HS-5 (cell line): ENCODE measurements at regions not wholly inside any gene's neighbourhood (a gene's known extent, or its start where the extent isn't known, plus 50 kb on each side); places are given as distances from the start of the nearest gene placed in this dataset.
A peak's percentile ranks its signal among the peaks of the same experiment; 100 is the strongest.
"Not testable (repeated sequence)": the region's sequence is repeated elsewhere in the genome, so short reads cannot be mapped to it uniquely, and the experiment has no call there.

ENCODE experiments used
- DNase-seq: peaks from one replicate; pipeline ENCODE4 v3.0.0-alpha.2; 2012; ENCODE audit warnings: low read depth

GRCh38 chr7:89618274-89618673 lies 536.0 kb upstream of the STEAP1 start:
- no peak for DNase-seq

DNA sequence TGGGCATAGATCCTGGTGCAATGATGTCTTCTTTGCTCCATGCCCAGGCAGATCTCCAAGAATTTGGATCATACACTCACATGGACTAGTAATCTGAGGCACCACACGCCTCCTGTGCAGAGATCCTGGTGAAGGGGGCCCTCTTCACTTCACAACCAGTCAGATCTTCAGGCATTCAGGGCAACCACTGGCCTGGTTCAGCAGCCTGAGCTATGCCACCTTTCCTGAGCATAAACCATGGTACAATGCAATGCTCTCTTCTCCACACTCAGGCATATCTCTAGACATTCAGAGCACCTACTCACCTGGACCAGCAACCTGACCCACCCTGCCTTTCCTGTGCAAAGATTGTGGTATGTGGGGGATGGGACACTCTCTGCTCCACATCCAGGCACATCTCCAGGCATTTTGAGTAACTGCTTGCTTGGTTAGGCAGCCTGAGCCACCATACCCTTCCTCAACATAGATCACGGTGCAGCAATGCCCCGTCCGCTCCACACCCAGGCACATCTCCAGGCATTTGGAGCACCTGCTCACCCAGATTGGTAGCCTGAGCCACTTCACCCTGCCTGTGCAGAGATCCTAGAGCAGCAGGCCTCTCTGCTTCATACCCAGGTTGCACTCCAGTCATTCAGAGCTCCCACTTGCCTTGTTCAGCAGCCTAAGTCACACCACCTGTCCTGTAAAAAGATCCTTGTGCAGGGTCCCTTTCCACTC lies 532.2 kb upstream of the STEAP1 start:
- DNase-seq: no peak

DNA sequence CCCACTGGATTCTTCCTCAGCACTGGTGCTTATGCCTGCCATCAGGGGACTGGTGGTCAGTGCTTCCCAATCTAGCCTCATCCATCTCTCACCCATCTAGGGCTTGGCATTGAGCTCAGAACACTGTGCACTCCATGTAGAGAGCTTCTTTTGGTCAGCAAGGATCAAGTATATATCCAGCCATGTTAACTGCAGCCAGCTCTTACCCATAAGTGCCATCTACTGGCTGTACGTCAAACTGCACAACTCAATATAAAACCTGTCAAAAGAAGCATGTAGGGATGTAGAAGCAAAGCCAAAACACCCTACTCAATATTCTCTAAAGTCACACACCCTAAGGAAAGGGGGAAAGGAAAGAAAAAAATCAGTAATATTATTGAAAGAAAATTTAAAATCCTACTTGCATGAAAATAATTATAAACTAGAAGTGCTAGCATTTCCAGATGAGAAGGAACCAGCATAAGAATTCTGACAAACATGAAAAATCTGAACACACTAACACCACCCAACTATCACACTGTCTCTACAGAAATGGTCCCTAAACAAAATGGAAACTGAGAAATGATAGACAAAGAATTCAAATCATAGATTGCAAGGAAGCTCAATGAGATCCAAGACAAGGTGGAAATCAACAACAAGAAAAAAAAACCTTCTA lies 531.1 kb upstream of the STEAP1 start:
- DNase-seq: peak; percentile 16

- not testable (repeated sequence) for DNase-seq
Observed at GRCh38 chr7:89624155-89624554, 530.1 kb upstream of the STEAP1 start.

- no peak for DNase-seq
Observed at GRCh38 chr7:89648509-89648908, 505.8 kb upstream of the STEAP1 start.

DNA sequence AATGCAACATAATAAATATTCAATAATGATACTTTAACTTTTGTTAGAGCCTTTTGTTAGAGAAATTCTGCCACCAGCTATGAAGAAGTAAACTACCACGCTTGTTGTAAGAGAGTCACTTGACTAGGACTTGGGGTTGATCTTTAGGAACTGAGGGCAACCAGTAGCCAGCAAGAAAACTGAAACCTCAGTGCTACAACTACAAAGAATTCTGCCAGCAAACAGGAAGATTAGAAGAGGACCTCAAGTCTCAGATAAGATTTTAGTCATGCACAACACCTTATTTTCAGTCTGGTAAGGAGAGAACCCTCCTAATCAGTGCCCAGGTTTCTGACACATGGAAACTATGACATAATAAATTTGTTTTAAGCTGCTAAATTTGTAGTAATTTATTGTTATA lies 498.3 kb upstream of the STEAP1 start:
- DNase-seq: no peak

DNA sequence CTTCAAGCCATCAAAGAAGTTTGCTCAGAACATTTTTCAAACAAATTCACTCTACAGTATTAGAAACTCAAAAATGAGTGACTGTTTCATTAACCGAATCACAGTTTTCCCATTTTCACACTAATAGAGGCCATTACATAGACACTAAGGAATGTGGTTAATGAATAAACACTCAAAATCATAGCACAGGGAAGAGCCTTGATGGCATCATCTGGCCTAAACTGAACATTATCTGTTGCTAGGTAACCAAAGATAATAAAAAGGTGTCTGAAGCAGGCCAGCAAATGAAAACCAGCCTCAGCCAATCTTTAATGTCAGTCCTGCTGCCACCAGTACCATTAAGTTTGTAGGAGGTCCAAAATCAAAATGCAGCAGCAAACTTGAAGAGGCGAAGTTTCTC lies 492.4 kb upstream of the STEAP1 start:
- DNase-seq: no peak

GRCh38 chr7:89666136-89666835 lies 488.0 kb upstream of the STEAP1 start:
- peak; percentile 14 for DNase-seq

DNA sequence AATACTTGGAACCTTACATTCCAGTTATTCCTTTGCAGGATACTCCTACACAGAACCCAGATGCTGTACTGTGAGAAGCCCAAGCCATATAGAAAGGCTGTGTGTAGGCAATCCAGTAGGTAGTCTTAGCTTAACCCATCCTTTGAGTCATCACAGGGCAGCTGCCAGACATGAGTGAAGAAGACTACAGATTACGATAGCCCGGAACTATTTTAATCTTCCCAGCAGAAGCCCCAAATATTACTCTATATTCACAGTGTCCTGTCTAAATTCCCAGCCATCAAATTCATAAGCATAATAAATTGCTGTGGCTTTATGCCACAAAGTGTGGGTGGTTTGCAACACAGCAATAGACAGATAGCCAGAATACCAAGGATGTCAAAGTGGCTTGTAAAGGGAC lies 474.1 kb upstream of the STEAP1 start:
- no peak for DNase-seq

DNA sequence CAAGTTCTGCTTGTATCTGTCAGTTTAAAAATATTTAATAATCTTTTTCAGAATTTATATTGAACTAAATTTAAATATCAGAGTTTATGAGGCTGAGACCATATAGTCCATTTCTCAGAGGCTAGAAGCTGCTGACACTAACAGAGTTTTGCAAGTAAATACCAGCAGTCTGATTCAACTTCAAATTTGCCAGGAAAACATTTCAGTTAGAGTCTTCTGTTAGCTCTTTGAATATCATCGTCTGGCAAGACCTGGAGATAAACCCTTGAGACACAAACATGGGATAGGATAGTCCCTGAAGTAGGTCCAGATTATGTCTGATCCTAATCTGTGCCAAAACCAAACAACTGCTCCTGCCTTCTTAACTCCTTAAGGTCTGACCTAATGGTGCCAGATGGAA lies 472.8 kb upstream of the STEAP1 start:
- DNase-seq: no peak

GRCh38 chr7:89685287-89685686 lies 469.0 kb upstream of the STEAP1 start:
- no peak for DNase-seq

GRCh38 chr7:89687211-89687610 lies 467.1 kb upstream of the STEAP1 start:
- DNase-seq: no peak

- DNase-seq: no peak
Observed at GRCh38 chr7:89695241-89695640, 459.0 kb upstream of the STEAP1 start.

DNA sequence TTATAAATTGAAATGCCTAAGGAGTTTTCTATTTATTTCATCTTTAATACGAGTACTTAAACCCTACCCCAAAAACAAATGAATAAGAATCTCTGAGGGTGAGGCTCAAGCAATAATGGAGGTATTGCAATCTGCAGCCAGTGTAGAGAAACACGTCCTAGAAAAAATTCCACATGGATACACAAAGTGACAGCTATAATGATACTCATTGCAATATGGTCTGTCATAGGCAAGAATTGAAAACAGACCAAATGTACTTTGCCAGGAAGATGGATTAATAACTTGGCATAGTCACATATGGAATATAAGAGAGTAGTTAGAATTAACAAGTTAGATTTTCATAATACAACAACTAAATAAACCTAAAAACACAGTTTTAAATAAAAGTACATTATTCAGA lies 440.1 kb upstream of the STEAP1 start:
- no peak for DNase-seq

GRCh38 chr7:89718941-89719340 lies 435.3 kb upstream of the STEAP1 start:
- DNase-seq: not testable (repeated sequence)

DNA sequence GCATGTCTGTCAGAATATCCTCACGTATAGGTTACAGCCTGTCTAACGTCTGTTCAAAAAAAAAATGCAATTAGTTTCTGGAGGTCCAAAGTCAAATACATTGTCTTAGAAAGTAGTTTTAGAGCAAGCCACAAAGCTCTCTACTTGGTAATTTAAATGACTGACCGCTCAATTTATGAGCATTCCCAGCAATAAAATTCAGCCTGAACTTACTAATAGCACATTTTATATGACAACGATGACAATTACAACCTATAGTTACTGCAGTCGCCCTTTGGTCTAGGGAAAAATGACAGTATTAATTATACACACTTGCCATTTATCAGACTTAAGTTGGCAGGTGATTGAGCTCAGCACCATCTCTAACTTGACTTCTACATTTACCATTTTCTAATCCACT lies 425.8 kb upstream of the STEAP1 start:
- DNase-seq: no peak

DNA sequence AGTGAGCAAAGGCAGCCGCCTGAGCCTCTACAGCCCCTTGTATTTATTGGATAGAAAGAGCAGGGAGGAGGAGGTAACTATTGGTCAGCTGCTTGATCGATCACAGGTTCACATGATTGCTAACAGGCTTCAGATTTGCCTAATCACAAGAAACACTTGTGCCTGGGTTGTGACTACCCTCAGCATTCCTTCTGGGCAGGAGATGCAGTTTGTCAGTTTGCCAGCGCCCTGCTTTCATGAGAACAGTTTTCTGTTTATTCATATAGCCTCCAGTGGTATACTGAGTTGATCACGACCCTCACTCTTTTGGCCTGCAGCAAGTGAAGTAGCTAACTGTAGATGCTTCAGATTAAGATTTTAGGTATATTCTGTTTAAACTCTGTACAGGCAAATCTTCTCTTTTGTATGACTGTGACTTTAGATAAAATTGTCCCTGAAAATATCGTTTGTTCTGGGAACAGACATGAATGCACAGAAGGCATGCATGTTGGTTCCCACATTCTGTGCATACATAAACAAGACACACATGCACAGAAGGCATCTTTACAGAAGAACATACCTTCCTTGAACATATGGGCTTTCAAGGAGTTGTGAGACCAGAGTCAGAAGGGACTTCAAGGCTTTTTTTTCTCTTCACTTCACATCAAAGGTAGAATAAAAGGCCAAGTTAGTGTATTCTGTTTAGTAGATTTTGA lies 422.4 kb upstream of the STEAP1 start:
- no peak for DNase-seq

- DNase-seq: no peak
Observed at GRCh38 chr7:89738549-89738948, 415.7 kb upstream of the STEAP1 start.

DNA sequence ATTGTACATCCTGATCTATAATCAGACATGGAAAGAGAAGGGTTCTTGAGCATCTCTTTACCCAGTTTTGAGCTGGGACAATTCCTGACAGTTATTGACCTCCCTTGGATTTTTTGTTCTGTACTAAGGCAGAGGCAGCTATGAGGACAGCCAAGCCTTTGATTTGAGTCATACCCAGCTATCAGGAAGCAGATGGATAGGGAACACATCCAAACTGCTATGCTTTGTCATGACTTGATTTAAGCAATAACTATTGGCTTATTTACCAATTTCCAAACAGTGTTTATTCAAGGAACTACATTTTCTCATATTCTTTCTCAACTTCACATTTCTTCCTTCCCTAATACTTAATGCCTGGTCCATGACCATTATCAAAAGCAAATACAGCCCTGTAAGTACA lies 396.4 kb upstream of the STEAP1 start:
- DNase-seq: peak; percentile 28

DNA sequence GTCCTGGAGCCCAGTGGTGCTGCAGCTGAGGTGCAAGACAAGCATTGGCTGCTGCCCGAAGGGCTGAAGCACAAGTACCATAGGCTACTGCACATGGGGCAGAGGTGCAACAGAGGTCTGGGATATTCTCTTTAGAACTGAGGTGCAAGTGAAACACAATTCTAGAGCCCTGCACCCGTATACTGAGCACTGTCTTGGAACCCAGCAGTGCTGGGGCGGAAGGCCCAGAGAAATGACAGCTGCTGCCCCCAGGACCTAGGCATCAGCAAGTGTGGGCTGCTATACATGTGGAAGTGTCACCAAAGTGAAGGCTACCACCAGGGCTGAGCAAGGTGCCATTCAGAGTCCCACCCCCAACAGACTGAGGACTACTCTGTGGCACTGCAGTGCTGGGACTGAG lies 393.6 kb upstream of the STEAP1 start:
- no peak for DNase-seq

GRCh38 chr7:89761173-89761572 lies 393.1 kb upstream of the STEAP1 start:
- no peak for DNase-seq

- no peak for DNase-seq
Observed at GRCh38 chr7:89770161-89770560, 384.1 kb upstream of the STEAP1 start.
